Stomach (tissue), 8 donors: ENCODE measurements at regions not wholly inside any gene's neighbourhood (a gene's known extent, or its start where the extent isn't known, plus 50 kb on each side); places are given as distances from the start of the nearest gene placed in this dataset.

Experiments
- DNase-seq, 2 donors: peaks; one replicate each; pipeline versions ENCODE4 v3.0.0 to v3.0.0-alpha.2; 2013 to 2019
- H3K27ac ChIP-seq, 5 donors: fragments of 200-600 bp in 4 of 5; sonication (generic) in 4 of 5; one replicate each; pipeline ENCODE4 v1.5.1; 2013 to 2019; ENCODE audit warnings: mild to moderate bottlenecking in 1 of 5, moderate library complexity in 1 of 5
- H3K27me3 ChIP-seq, 3 donors: fragments of 200-600 bp; sonication (generic); one replicate each; pipeline ENCODE4 v1.5.1; 2017 to 2019; ENCODE audit warnings: mixed run types in 1 of 3
- H3K36me3 ChIP-seq, 4 donors: fragments of 200-600 bp; sonication (generic); 1 replicate in 3 of 4; 2 replicates in 1 of 4; pipeline ENCODE4 v1.5.1; 2016 to 2019
- H3K4me1 ChIP-seq, 4 donors: fragments of 200-600 bp; sonication (generic); one replicate each; pipeline ENCODE4 v1.5.1; 2016 to 2019
- H3K4me3 ChIP-seq, 4 donors: fragments of 200-600 bp; sonication (generic) in 3 of 4; one replicate each; pipeline ENCODE4 v1.5.1; 2016 to 2019; ENCODE audit warnings: mild to moderate bottlenecking in 1 of 4
- H3K9me3 ChIP-seq, 4 donors: fragments of 200-600 bp; sonication (generic); one replicate each; pipeline ENCODE4 v1.5.1; 2016 to 2019
- CTCF ChIP-seq, 7 experiments: fragments of 450-650 bp in 4 of 7; fragments of 200-600 bp in 3 of 7; sonication (generic) in 3 of 7; IDR thresholded peaks; one replicate each; pipeline ENCODE4 v1.5.1; 2016 to 2019; ENCODE audit warnings: antibody characterized with exemption in 7 of 7, control low read depth in 2 of 7, mild to moderate bottlenecking in 1 of 7
- EP300 ChIP-seq: sonication (generic); formaldehyde crosslinking; IDR thresholded peaks from one replicate; pipeline ENCODE4 v1.6.1; 2017; ENCODE audit warnings: antibody characterized with exemption
- POLR2A ChIP-seq, 4 donors: fragments of 450-650 bp; IDR thresholded peaks; one replicate each; pipeline ENCODE4 v1.6.1; 2016; ENCODE audit warnings: antibody characterized with exemption in 4 of 4, control low read depth in 2 of 4, mild to moderate bottlenecking in 1 of 4, moderate library complexity in 1 of 4
- POLR2AphosphoS5 ChIP-seq, 3 donors: sonication (generic); formaldehyde crosslinking; IDR thresholded peaks; one replicate each; pipeline ENCODE4 v1.6.1; 2016; ENCODE audit warnings: antibody characterized with exemption in 3 of 3
- WGBS, 5 donors: extraction: QIAGEN DNeasy Blood & Tissue Kit in 3 of 5; methylation state at CpG; one replicate each; pipeline versions ENCODE4 v1.1.5 to v1.1.7; 2013 to 2018; 5-methylcytosine and 5-hydroxymethylcytosine counted together
- intact Hi-C: fragments of 100-400 bp; cut with DNase I; formaldehyde crosslinking; loops from one replicate; pipeline ENCODE4 v1.15.1; 2023; ENCODE audit warnings: low total_unique reads
- donor health status: healthy with polysubstance abuse.
- donor health status: Bipolar disorder and iron deficiency.
- donor health status: healthy.

- Histone ChIP-seq H3K9me3 (no peaks in the 10 kb centered on the region), H3K27ac (no peak overlapping the region), H3K36me3 (no peaks in the 10 kb centered on the region), H3K4me3 (no peak overlapping the region), H3K4me1 (peaks cover 15 to 54% (median 24%) of the 10 kb centered on the region in 4 donors), H3K27me3 (no peaks in the 10 kb centered on the region)
- intact Hi-C loops: no loop called here
- 81 to 89% (median 87%) methylated on average over 5 of the region's 5 CpGs for WGBS, 5 donors
- TF ChIP-seq CTCF (IDR thresholded peaks at IDR 0.05) (no peak), POLR2A (IDR thresholded peaks at IDR 0.05) (no peak), EP300 (no peak), POLR2AphosphoS5 (IDR thresholded peaks at IDR 0.05) (no peak)
- no peak for DNase-seq
Measured at GRCh38 chr13:99064624-99065234, 86.9 kb upstream of the DOCK9 start.

GRCh38 chr13:99065235-99066015, 87.6 kb upstream of the DOCK9 start:
- Histone ChIP-seq H3K27me3 (no peaks in the 10 kb centered on the region), H3K27ac (peak overlapping the region in 1 of 5 donors; percentile 48), H3K9me3 (no peaks in the 10 kb centered on the region), H3K36me3 (no peaks in the 10 kb centered on the region), H3K4me1 (peaks cover 15 to 54% (median 24%) of the 10 kb centered on the region in 4 donors), H3K4me3 (no peak overlapping the region)
- TF ChIP-seq POLR2AphosphoS5 (IDR thresholded peaks at IDR 0.05): no peak
- no peak for TF ChIP-seq EP300
- no peak for TF ChIP-seq POLR2A (IDR thresholded peaks at IDR 0.05)
- no peak for TF ChIP-seq CTCF (IDR thresholded peaks at IDR 0.05)
- no peak for DNase-seq
- intact Hi-C loops: no loop called here
- WGBS, 5 donors: 74 to 81% (median 76%) methylated on average over 7 of the region's 7 CpGs

- intact Hi-C loops: no loop called here
- Histone ChIP-seq H3K27me3 (no peaks in the 10 kb centered on the region), H3K9me3 (no peaks in the 10 kb centered on the region), H3K36me3 (no peaks in the 10 kb centered on the region), H3K27ac (peak overlapping the region in 1 of 5 donors; percentile 48), H3K4me1 (peaks cover 14 to 46% (median 20%) of the 10 kb centered on the region in 4 donors), H3K4me3 (no peak overlapping the region)
- WGBS, 5 donors: 84 to 94% (median 88%) methylated on average over 1 of the region's 1 CpG
- no peak for TF ChIP-seq EP300
- TF ChIP-seq POLR2AphosphoS5 (IDR thresholded peaks at IDR 0.05): no peak
- TF ChIP-seq POLR2A (IDR thresholded peaks at IDR 0.05): no peak
- no peak for TF ChIP-seq CTCF (IDR thresholded peaks at IDR 0.05)
- DNase-seq: no peak
Measured at GRCh38 chr13:99066219-99066618, 88.4 kb upstream of the DOCK9 start.

GRCh38 chr13:99067159-99067985, 89.5 kb upstream of the DOCK9 start:
- intact Hi-C loops: no loop called here
- H3K9me3 ChIP-seq: no peaks in the 10 kb centered on the region
- TF ChIP-seq EP300 (no peak), POLR2AphosphoS5 (IDR thresholded peaks at IDR 0.05) (no peak), POLR2A (IDR thresholded peaks at IDR 0.05) (no peak), CTCF (IDR thresholded peaks at IDR 0.05) (no peak)
- peaks cover 0 to under 1% (median 0%) of the 10 kb centered on the region in 4 donors for H3K36me3 ChIP-seq
- no peak overlapping the region for H3K4me3 ChIP-seq
- H3K27ac ChIP-seq: no peak overlapping the region
- WGBS, 5 donors: 96 to 100% (median 98%) methylated on average over 1 of the region's 1 CpG
- H3K27me3 ChIP-seq: no peaks in the 10 kb centered on the region
- H3K4me1 ChIP-seq: peaks cover 14 to 42% (median 19%) of the 10 kb centered on the region in 4 donors
- no peak for DNase-seq
